ENCODE measurements at regions not wholly inside any gene's neighbourhood (a gene's known extent, or its start where the extent isn't known, plus 50 kb on each side); places are given as distances from the start of the nearest gene placed in this dataset.

- no peak overlapping the region for H3K4me3 ChIP-seq (ENCODE audit: low read depth, low read length)
- ChIA-PET POLR2A (no interaction called here), CTCF (no interaction called here)
- no peak for DNase-seq (ENCODE audit: low read depth, low spot score)
- TF ChIP-seq, protein P1, sequence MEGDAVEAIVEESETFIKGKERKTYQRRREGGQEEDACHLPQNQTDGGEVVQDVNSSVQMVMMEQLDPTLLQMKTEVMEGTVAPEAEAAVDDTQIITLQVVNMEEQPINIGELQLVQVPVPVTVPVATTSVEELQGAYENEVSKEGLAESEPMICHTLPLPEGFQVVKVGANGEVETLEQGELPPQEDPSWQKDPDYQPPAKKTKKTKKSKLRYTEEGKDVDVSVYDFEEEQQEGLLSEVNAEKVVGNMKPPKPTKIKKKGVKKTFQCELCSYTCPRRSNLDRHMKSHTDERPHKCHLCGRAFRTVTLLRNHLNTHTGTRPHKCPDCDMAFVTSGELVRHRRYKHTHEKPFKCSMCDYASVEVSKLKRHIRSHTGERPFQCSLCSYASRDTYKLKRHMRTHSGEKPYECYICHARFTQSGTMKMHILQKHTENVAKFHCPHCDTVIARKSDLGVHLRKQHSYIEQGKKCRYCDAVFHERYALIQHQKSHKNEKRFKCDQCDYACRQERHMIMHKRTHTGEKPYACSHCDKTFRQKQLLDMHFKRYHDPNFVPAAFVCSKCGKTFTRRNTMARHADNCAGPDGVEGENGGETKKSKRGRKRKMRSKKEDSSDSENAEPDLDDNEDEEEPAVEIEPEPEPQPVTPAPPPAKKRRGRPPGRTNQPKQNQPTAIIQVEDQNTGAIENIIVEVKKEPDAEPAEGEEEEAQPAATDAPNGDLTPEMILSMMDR (IDR thresholded peaks at IDR 0.05; ENCODE audit: insufficient read depth, low read length, missing control alignments), result no peak
Measured at GRCh38 chr18:5667356-5667755, 123.6 kb upstream of the EPB41L3 start.

- POLR2A ChIA-PET, result no interaction called here
- TF ChIP-seq, protein P1 (IDR thresholded peaks at IDR 0.05; ENCODE audit: insufficient read depth, low read length, missing control alignments), result no peak
- DNase-seq (ENCODE audit: low read depth, low spot score), result no peak
- H3K4me3 ChIP-seq (ENCODE audit: low read depth, low read length), result no peak overlapping the region
- CTCF ChIA-PET, result no interaction called here
Measured at GRCh38 chr18:5662586-5663090, 118.8 kb upstream of the EPB41L3 start.

DNA sequence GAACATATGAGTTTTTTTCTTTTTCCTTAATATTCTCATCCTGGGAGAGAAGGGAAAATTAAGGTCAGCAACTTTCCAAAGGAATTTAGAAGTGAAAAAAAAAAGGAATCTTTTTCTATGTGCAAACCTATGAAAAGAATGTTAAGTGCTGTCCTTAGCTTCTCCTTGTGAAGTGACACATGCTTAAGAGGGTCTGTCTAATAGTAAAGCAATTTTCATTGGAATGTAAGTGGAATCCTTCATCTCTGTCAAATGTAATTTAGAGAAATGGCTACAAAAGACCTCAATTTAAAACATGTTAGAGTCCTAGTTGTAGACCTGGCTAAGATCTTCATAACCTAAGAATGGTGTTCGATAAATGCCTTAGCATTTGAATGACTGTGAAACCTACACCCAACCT lies 117.4 kb upstream of the EPB41L3 start:
- no peak overlapping the region for H3K4me3 ChIP-seq (ENCODE audit: low read depth, low read length)
- POLR2A ChIA-PET, result no interaction called here
- DNase-seq (ENCODE audit: low read depth, low spot score), result no peak
- CTCF ChIA-PET, result no interaction called here
- TF ChIP-seq, protein P1 (IDR thresholded peaks at IDR 0.05; ENCODE audit: insufficient read depth, low read length, missing control alignments), result no peak

DNA sequence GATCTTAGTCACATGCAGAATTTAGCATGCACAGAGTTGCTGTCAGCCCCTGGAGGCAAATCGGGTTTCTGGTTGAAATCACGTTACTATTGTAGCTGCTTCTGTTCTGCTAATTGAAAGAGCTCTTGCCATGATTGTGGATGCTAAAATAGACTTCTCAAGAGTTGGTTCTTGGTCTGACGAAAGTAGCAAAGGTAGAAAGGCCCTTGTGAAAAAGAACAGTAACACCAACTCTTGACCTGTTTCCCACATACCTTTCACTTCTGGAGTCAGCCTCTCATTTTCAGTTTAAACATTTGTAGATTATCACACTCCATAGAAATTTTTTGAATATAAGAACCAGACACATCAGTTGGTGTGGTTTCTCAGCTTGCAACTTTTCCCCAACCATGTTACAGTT lies 110.0 kb upstream of the EPB41L3 start:
- DNase-seq (ENCODE audit: low read depth, low spot score), result no peak
- no peak overlapping the region for H3K4me3 ChIP-seq (ENCODE audit: low read depth, low read length)
- TF ChIP-seq, protein P1 (IDR thresholded peaks at IDR 0.05; ENCODE audit: insufficient read depth, low read length, missing control alignments), result no peak
- CTCF ChIA-PET, result no interaction called here
- POLR2A ChIA-PET, result no interaction called here

GRCh38 chr18:5651736-5652135 lies 107.9 kb upstream of the EPB41L3 start:
- no peak overlapping the region for H3K4me3 ChIP-seq (ENCODE audit: low read depth, low read length)
- CTCF ChIA-PET, result no interaction called here
- no peak for DNase-seq (ENCODE audit: low read depth, low spot score)
- POLR2A ChIA-PET, result no interaction called here
- TF ChIP-seq, protein P1 (IDR thresholded peaks at IDR 0.05; ENCODE audit: insufficient read depth, low read length, missing control alignments), result no peak

- TF ChIP-seq, protein P1 (IDR thresholded peaks at IDR 0.05; ENCODE audit: insufficient read depth, low read length, missing control alignments), result no peak
- ChIA-PET POLR2A (no interaction called here), CTCF (no interaction called here)
- DNase-seq (ENCODE audit: low read depth, low spot score), result no peak
- H3K4me3 ChIP-seq (ENCODE audit: low read depth, low read length), result no peak overlapping the region
Measured at GRCh38 chr18:5649439-5649838, 105.6 kb upstream of the EPB41L3 start.
